MCF 10A (cell line): ENCODE measurements at regions not wholly inside any gene's neighbourhood (a gene's known extent, or its start where the extent isn't known, plus 50 kb on each side); places are given as distances from the start of the nearest gene placed in this dataset.

Experiments
- BruUV-seq: library from RNA; stranded (reverse); fragments of 400-500 nt; replicated peaks from 2 replicates; lab custom pipeline; 2021; lab: Mats Ljungman, UMichigan
- CTCF ChIA-PET: fragments of 300-600 bp; sonication (Branson Sonifier 250); formaldehyde crosslinking; extraction: SDS; loops from one replicate; lab custom pipeline; 2021; ENCODE audit warnings: antibody characterized with exemption, inconsistent platforms; lab: Yijun Ruan, JAX
- POLR2A ChIA-PET: fragments of 300-600, 350-650 bp; sonication (Branson Sonifier 250); formaldehyde crosslinking; extraction: SDS; loops from one replicate; lab custom pipeline; 2020; ENCODE audit warnings: antibody characterized with exemption, inconsistent platforms; lab: Yijun Ruan, JAX
- DNase-seq: peaks from one replicate; pipeline ENCODE4 v3.0.0-alpha.2; 2018; ENCODE audit not compliant: unreplicated experiment
- H3K27ac Mint-ChIP-seq: one replicate; pipeline ENCODE4 v1.8.0; 2022; ENCODE audit warnings: mild to moderate bottlenecking, low read depth, mixed read lengths; ENCODE audit not compliant: unreplicated experiment
- H3K27me3 Mint-ChIP-seq: one replicate; pipeline ENCODE4 v1.8.0; 2022; ENCODE audit warnings: mixed read lengths; ENCODE audit not compliant: insufficient read depth, unreplicated experiment
- H3K36me3 Mint-ChIP-seq: one replicate; pipeline ENCODE4 v1.8.0; 2022; ENCODE audit warnings: mild to moderate bottlenecking, moderate library complexity, mixed read lengths; ENCODE audit not compliant: insufficient read depth, unreplicated experiment
- H3K4me1 Mint-ChIP-seq: one replicate; pipeline ENCODE4 v1.8.0; 2022; ENCODE audit warnings: mixed read lengths; ENCODE audit not compliant: insufficient read depth, unreplicated experiment
- H3K4me3 Mint-ChIP-seq: one replicate; pipeline ENCODE4 v1.8.0; 2022; ENCODE audit warnings: mild to moderate bottlenecking, moderate library complexity, mixed read lengths; ENCODE audit not compliant: unreplicated experiment
- H3K9me3 Mint-ChIP-seq: one replicate; pipeline ENCODE4 v1.8.0; 2022; ENCODE audit warnings: mixed read lengths; ENCODE audit not compliant: unreplicated experiment
- CTCF ChIP-seq: fragments of 200-600 bp; IDR thresholded peaks from one replicate; pipeline ENCODE4 v1.8.0; 2022; ENCODE audit warnings: antibody characterized with exemption, mild to moderate bottlenecking; ENCODE audit not compliant: unreplicated experiment
- intact Hi-C: fragments of 100-400 bp; cut with micrococcal nuclease; formaldehyde crosslinking; loops from 2 replicates; pipeline ENCODE4 v1.14.1; 2022

- no peaks in the 10 kb centered on the region for H3K27me3 Mint-ChIP-seq
- H3K27ac Mint-ChIP-seq = no peak overlapping the region
- H3K4me1 Mint-ChIP-seq = no peaks in the 10 kb centered on the region
- intact Hi-C loops = no loop called here
- peaks cover 43% of the 10 kb centered on the region for H3K9me3 Mint-ChIP-seq
- CTCF ChIA-PET = no interaction called here
- no peak for TF ChIP-seq CTCF
- no TSS peak for BruUV-seq
- DNase-seq = no peak
- H3K36me3 Mint-ChIP-seq = peaks cover 5% of the 10 kb centered on the region
- POLR2A ChIA-PET = no interaction called here
- no peak overlapping the region for H3K4me3 Mint-ChIP-seq
Observed at GRCh38 chr7:69173846-69174245, 424.4 kb upstream of the AUTS2 start.

- BruUV-seq = no TSS peak
- TF ChIP-seq CTCF = no peak
- intact Hi-C loops = no loop called here
- H3K9me3 Mint-ChIP-seq = peaks cover 36% of the 10 kb centered on the region
- no peak overlapping the region for H3K4me3 Mint-ChIP-seq
- ChIA-PET POLR2A (no interaction called here), CTCF (interaction anchor here (0.8 kb wide), 1 partner anchor 15 kb away, joined by 3 read pairs; no protein-coding TSS in a partner anchor)
- H3K36me3 Mint-ChIP-seq = peaks cover 12% of the 10 kb centered on the region
- H3K27ac Mint-ChIP-seq = no peak overlapping the region
- DNase-seq = no peak
- H3K4me1 Mint-ChIP-seq = no peaks in the 10 kb centered on the region
- H3K27me3 Mint-ChIP-seq = no peaks in the 10 kb centered on the region
Observed at GRCh38 chr7:69176841-69177240, 421.4 kb upstream of the AUTS2 start.

GRCh38 chr7:69177461-69177861 lies 420.8 kb upstream of the AUTS2 start:
- no peaks in the 10 kb centered on the region for H3K4me1 Mint-ChIP-seq
- H3K9me3 Mint-ChIP-seq = peaks cover 40% of the 10 kb centered on the region
- no peak overlapping the region for H3K27ac Mint-ChIP-seq
- H3K4me3 Mint-ChIP-seq = no peak overlapping the region
- no peak for TF ChIP-seq CTCF
- DNase-seq = no peak
- POLR2A ChIA-PET = no interaction called here
- CTCF ChIA-PET = no interaction called here
- no TSS peak for BruUV-seq
- H3K27me3 Mint-ChIP-seq = no peaks in the 10 kb centered on the region
- intact Hi-C loops = no loop called here
- peaks cover 12% of the 10 kb centered on the region for H3K36me3 Mint-ChIP-seq

GRCh38 chr7:69177941-69178494 lies 420.3 kb upstream of the AUTS2 start:
- H3K27ac Mint-ChIP-seq = no peak overlapping the region
- no peaks in the 10 kb centered on the region for H3K4me1 Mint-ChIP-seq
- intact Hi-C loops = no loop called here
- TF ChIP-seq CTCF = no peak
- no peak for DNase-seq
- no peaks in the 10 kb centered on the region for H3K27me3 Mint-ChIP-seq
- peaks cover 43% of the 10 kb centered on the region for H3K9me3 Mint-ChIP-seq
- no peak overlapping the region for H3K4me3 Mint-ChIP-seq
- CTCF ChIA-PET = no interaction called here
- BruUV-seq = no TSS peak
- H3K36me3 Mint-ChIP-seq = peaks cover 12% of the 10 kb centered on the region
- POLR2A ChIA-PET = no interaction called here
